NAMALWA (cell line): ENCODE measurements at regions not wholly inside any gene's neighbourhood (a gene's known extent, or its start where the extent isn't known, plus 50 kb on each side); places are given as distances from the start of the nearest gene placed in this dataset.
A peak's percentile ranks its signal among the peaks of the same experiment; 100 is the strongest.
"Not testable (repeated sequence)": the region's sequence is repeated elsewhere in the genome, so short reads cannot be mapped to it uniquely, and the experiment has no call there.

Experiments used
- DNase-seq: peaks from one replicate; pipeline ENCODE4 v3.0.0-alpha.2; 2015; ENCODE audit warnings: low spot score

GRCh38 chr5:34096033-34096432 is 53.0 kb upstream of the C1QTNF3 start:
- DNase-seq: not testable (repeated sequence)

- not testable (repeated sequence) for DNase-seq
Measured at GRCh38 chr5:34099891-34100290, 56.9 kb upstream of the C1QTNF3 start.

DNA sequence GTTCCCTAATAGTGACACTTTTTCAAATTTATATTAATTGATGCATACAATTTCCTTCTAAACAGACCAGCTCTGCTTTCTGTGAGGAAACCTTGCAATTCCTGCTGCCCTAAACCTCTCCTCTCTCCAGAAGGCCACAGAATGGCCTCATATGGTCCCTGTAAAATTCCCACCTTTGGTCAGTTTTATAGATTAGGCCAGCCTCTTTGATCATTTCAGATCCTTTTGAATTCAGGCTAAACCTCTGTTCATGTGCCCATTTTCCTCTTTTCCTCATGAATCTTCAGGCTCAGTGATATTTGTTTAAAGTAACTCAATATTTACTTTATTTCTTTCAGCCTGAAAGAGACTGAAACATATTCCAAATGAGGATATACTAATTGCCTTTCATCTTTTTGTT is 58.6 kb upstream of the C1QTNF3 start:
- not testable (repeated sequence) for DNase-seq

DNA sequence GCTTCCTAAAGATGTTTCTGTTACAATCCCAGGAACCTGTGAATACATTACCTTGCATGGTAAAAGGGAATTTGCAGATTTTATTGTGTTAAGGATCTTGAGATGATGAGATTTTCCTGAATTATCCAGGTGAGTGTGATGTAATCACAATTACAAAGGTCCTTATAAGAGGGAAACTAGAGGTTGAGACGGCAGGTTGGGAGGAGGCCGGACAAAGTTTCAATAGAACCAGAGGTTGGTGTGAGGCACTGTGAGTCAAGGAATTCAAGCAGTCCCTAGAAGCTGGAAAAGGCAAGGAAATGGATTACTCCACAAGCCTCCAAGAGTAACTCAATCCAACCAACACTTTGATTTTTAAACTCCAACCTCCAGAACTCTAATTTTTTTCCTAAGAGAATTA is 65.9 kb upstream of the C1QTNF3 start:
- DNase-seq: not testable (repeated sequence)

DNA sequence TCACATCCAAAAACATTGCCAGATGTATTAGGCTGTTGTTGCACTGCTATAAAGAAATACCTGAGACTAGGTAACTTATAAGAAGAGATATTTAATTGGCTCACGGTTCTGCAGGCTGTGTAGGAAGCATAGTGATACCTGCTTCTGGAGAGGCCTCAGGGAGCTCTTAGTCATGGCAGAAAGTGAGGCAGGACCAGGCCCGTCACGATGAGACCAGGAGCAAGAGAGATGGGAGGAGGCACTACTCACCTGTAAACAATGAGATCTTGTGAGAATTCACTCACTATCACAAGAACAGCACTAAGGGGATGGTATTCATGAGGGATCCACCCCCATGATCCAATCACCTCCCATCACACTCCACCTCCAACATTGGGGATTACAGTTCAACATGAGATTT is 81.3 kb upstream of the C1QTNF3 start:
- not testable (repeated sequence) for DNase-seq

DNA sequence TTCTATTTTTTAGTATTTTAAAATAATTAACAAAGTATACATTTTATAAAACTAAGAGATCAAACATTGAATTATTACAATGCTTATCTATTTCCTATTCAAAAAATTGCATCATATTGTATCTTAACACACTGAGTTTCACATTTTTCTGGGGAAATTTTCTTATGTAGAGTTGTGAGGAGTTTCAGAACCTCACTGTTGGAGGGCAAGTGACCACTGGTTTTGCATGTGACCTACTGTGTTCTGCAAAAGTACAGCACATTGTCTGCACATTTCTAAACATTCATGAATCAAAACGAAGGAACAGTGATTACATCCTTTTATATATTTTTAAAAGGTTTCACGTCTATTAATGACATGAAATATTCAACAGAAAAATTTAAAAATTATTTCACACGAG is 82.3 kb upstream of the C1QTNF3 start:
- not testable (repeated sequence) for DNase-seq

- DNase-seq: not testable (repeated sequence)
Measured at GRCh38 chr5:34126741-34127140, 83.7 kb upstream of the C1QTNF3 start.

DNA sequence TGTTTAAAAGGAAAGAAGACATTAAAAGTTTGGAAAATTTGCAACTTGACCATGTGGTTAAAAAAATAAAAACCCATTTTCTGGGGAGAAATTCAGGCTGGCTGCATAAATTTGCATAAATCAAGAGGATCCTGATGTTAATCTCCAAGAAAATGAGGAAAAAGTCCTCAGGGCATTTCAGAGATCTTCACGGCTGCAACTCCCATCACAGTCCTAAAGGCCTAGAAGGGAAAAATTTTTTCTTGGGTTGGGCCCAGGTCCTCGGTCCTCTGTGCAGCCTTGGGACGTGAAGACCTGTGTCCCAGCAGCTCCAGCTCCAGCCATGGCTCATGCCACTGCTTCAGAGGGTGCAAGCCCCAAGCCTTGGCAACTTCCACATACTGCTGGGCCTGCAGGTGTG is 84.8 kb upstream of the C1QTNF3 start:
- not testable (repeated sequence) for DNase-seq

DNA sequence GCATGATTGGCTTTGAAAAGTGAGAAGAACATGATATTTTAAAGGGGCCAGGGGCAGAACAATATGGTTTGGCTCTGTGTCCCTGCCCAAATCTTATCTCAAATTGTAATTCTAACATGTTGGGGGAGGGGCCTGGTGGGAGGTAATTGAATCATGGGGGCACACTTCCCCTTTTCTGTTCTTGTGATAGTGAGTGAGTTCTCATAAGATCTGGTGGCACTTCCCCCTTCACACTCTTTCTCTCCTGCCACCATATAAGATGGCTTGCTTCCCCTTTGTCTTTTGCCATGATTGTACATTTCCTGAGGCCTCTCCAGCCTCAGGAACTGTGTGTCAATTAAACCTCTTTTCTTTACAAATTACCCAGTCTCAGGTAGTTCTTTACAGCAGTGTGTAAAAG is 85.9 kb upstream of the C1QTNF3 start:
- DNase-seq: not testable (repeated sequence)

GRCh38 chr5:34154988-34155387 is 112.0 kb upstream of the C1QTNF3 start:
- DNase-seq: not testable (repeated sequence)

DNA sequence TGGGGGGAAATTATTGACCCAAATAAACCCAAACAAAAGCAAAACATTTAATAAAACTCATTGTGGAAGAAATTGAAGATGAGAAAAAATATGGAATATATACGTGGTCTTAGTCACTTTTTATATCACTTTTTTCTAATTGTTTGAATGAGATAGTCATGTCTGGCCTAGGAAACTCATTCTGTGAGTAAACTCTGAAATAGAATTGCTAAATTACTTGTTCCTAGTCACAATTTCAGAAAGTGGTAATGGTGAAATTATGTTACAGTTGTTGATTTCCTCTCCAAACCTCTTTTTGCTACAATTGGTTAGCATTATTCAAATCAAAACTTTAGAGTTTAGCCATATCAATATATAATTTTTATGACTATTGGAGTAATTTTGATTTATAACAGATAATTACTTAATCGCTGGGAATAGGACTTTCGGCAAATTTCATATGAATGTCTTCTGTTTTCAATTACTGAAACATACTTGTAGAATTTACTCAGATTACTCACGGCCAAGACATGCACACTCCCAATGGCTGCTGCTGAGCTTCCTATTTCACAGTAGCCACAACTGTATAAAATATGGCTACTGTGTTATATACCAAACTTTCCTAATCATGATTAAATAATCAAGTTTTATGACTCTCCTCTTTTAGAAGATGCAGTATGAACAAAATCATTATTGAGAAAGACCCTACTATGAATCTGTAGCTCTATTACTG is 113.8 kb upstream of the C1QTNF3 start:
- DNase-seq: not testable (repeated sequence)

DNA sequence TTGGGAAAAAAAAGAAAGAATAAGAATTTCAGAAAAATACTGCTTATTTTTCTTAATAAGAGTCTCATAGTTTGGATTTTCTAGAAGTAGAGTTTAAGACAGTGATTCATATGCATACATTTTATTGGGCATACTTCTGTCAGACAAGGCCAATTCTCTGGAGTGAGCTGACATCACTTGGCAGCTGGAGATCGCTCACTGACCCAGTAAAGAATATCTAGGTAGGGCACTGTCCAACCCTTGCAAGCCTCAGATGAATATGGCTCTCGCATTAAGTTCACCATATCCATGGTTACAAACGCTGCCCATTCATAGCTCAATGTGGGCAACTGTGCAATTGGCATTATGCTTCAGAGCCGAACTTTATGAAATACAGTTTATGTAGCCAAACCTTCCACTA is 117.9 kb upstream of the C1QTNF3 start:
- not testable (repeated sequence) for DNase-seq

DNA sequence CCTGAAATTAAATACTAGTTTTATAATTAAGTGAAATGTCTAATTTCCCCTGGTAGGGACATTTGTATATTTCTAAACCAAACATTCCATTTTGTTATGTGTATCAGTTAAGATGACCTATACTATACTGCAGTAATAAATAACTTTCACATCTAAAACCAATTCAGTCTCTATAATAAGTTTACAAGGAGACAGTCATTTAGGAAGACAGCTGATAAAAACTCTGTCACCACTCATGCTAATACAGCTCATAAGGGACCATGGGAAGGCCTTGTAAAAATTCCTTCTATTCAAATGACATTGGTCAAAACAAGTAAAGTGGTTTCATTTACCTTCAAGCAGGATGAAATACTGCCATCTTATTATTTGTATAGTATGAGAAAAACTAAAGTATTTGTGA is 128.4 kb upstream of the C1QTNF3 start:
- DNase-seq: not testable (repeated sequence)

- DNase-seq: peak; percentile 12
Measured at GRCh38 chr5:34179453-34180190, 136.6 kb upstream of the C1QTNF3 start.

- not testable (repeated sequence) for DNase-seq
Measured at GRCh38 chr5:34180225-34180624, 137.2 kb upstream of the C1QTNF3 start.

DNA sequence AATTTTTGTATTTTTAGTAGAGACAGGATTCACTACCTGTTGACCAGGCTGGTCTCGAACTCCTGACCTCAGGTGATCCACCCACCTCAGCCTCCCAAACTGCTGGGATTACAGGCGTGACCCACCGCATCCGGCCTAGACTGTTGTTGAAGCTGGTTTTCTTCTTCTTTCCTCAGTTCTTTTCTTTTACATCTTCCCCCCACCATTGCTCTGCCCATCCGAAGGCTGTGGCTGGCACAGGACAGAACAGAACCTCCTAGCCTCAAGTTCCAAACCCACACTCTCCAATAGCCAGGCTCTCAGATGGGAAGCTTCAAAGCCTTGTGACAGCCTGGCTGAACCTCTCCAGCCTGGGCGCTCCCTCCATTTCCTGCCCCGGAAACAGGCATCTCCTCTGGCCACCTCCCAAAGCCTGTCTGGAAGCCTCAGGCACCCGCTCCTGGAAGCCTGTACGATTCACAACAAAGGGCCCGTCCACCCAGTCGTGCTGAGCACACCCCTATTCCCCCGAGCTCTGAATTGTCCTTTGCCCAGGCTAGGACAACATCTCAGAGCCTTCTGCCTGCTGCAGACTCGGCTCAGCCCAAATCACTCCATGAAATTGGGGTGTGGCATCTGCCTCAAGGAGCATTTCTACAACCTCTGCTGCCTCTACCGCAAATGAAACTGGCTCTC is 138.1 kb upstream of the C1QTNF3 start:
- DNase-seq: not testable (repeated sequence)

- DNase-seq: not testable (repeated sequence)
Measured at GRCh38 chr5:34185005-34185404, 142.0 kb upstream of the C1QTNF3 start.

- peak; percentile 28 for DNase-seq
Measured at GRCh38 chr5:34185572-34185971, 142.6 kb upstream of the C1QTNF3 start.

DNA sequence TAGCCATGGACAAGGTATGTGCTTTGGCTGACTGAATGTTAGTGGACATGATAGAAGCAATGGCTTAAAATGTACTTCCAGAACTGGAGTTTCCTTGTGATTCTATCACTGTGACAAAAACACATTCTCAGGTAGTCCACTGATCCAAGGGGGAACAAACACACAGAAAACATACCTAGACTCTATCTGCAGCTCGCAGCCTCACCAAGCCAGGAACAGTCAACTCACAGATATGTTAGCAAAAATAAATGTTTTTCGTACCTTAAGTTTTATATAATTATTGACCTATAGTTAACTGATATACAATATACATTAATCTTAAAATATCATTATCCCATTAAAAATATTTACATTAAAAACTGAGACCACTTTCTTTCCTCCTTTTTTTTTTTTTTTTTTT is 143.1 kb upstream of the C1QTNF3 start:
- not testable (repeated sequence) for DNase-seq

- peak; percentile 21 for DNase-seq
Measured at GRCh38 chr5:34186865-34187264, 143.9 kb upstream of the C1QTNF3 start.

DNA sequence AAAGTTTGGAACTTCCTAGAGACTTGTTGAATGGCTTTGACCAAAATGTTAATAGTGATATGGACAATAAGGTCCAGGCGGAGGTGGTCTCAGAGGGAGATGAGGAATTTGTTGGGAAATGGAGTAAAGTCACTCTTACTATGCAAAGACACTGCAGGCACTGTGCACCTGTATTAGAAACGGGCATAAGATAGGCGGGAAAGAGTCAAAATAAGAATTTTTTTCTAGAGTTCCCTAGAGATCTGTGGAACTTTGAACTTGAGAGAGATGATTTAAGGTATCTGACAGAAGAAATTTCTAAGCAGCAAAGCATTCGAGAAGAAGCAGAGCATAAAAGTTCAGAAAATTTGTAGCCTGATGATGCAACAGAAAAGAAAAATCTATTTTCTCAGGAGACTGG is 144.4 kb upstream of the C1QTNF3 start:
- DNase-seq: not testable (repeated sequence)

- DNase-seq: peak; percentile 82
Measured at GRCh38 chr5:34188001-34188822, 145.2 kb upstream of the C1QTNF3 start.
